Activated naive CD4-positive, alpha-beta T cell (primary cell): ENCODE measurements at regions not wholly inside any gene's neighbourhood (a gene's known extent, or its start where the extent isn't known, plus 50 kb on each side); places are given as distances from the start of the nearest gene placed in this dataset.
"Not testable (repeated sequence)": the region's sequence is repeated elsewhere in the genome, so short reads cannot be mapped to it uniquely, and the experiment has no call there.

Source experiments
- DNase-seq, 4 experiments: peaks; one replicate each; lab custom pipeline; 2025; lab: John Stamatoyannopoulos, UW

DNA sequence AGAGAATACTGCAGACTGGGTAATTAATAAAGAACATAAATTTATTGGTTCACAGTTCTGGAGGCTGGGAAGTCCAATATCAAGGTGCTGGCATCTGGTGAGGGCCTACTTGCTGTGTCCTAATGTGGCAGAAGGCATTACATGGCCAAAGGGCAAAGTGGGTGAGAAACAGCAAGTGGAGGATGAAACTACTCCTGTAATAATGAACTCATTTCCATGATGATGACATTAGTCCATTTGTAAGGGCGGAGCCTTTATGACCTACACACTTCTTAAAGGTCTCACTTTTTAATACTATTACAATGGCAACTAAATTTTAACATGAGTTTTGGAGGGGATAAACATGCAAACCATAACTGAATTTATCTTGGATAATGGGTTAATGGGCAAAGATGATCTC lies 139.6 kb upstream of the SGO1 start:
- DNase-seq = no peak

DNA sequence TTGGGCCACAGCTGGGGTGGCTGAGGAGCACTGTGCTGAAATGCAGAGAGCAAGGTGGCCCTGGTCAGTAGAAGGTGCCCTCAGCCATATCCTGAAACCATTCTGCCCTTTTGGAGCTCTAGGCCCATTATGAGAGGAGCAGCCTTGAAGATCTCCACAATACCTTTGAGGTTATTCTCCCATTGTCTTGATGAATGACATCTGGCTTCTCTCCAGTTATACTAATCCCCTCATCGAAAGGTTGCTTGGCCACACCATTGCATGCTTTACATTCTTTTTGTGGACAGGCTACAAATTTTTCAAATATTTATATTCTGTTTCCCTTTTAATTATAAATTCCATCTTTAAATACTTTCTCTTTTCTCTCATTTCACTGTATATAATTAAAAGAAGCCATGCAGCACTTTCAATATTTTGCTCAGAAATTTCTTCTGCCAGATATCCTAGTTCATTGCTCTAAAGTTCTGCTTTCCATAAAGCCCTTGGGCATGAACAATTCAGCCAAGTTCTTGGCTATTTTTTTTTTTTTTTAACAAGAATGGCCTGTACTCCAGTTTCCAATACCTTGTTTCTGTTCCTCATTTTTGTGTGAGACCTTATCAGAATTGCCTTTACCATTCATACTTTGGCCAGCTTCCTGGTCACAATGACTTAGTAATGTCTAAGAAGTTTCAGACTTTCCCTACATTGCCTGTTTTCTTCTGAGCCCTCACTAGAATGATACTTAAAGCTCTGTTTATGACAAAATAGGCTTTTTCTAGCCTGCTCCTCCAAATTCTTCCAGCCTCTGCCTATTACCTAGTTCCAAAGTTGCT lies 138.9 kb upstream of the SGO1 start:
- no peak for DNase-seq

DNA sequence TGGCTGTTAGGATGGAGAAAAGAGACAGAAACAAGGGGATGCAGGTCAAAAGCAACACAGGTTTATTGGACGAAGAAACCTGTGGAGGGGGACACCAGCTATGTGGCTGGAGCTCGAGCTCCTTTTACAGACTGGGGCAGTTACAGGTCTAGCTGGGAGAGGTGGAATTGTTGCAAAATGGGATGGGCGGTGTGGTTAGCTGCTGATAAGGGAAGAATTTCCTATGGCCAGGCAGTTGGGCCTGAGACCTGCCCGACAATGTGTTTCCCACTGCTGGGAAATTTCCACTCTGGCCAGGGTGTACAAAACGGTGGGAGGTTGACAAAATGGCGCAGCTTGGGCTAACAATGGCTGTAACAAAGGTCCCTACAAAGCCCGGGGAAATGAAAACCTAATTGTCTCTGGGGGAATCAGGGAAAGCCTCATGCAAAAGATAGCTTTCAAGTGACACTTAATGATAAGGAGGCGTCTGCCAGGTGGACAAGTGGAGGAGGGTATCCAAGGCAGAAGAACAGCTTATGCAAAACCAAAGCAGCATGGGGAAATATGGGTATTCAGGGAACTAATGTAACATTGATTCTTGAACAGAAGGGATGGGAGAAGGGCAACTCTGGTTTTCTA lies 137.4 kb upstream of the SGO1 start:
- no peak for DNase-seq

DNA sequence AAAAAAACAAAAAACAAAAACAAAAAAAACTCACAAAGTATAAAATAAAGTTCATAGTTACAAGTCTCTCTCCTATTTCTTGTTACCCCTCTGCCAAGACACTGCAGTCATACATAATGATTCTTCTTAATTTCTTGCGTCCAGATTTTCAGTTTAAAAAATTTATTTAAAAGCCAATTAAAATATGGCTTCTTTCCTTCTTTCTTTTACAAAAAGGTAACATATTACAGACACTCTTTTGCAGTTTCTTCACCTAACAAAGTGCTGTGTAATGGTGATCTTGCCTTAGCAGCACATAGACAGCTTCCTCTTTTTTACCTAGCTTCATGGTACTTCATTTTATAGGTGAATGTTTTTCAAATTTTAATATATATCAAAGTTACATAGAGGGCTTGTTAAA lies 136.1 kb upstream of the SGO1 start:
- no peak for DNase-seq

DNA sequence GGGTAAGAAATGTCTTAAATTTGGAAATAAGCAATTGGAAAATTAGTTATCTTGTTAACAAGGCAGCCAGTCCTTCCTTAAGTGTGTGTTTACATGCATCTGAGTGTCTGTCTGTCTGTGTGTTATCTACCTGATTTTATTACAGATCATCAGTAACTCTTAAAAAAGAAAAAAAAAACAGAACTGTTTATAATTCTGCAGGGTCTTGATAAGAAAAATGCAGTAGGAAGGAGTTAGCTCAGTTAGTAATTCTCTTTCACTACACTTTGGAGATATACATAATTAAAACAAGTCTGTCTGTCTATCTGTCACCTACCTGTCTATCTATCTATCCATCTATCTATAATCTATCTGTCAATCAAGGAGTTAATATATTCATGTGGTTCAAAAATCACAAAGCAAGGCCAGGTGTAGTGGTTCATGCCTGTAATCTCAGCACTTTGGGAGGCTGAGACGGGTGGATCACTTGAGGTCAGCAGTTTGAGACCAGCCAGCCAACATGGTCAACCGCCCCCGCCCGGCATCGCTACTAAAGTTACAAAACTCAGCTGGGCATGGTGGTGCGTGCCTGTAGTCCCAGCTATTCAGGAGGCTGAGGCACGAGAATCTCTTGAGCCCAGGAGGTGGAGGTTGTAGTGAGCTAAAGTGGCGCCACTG lies 135.5 kb upstream of the SGO1 start:
- no peak for DNase-seq

DNA sequence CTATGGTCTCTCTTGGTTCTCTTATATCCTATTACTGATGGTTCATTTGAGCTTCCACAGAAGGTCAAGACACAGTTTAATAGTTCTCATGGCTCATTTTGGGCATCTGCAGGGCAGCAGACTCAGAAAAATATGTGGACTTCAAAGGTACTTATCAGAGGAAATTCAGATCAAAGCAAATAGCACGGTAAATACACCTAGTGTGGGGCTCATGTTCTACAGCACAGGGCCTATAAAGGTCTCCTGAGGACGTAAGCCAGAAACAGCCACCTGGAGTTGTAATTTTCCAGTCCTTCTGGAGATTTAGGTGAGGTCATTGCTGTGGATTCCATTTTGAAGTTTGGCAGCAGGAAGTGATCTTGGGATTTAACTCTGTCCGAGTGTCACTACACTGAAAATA lies 134.5 kb upstream of the SGO1 start:
- DNase-seq = no peak

DNA sequence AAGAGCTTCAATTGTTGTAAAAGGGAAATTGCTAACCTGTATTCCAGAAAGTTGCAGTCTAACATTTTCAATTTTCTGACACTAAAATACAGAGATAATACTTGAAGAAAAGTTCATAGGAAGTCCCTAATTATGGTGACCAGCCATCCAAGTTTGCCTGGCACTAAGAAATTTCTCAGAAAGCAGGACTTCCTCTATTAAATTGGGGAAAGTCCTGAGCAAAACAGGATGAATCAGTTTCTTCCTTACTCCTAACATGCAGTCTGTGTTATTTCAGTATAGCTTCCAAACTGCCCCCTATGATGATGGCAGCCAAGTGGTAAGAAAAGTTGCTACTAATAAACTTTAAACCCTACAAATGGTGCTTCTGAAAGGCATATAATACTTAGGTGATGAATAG lies 133.5 kb upstream of the SGO1 start:
- no peak for DNase-seq

DNA sequence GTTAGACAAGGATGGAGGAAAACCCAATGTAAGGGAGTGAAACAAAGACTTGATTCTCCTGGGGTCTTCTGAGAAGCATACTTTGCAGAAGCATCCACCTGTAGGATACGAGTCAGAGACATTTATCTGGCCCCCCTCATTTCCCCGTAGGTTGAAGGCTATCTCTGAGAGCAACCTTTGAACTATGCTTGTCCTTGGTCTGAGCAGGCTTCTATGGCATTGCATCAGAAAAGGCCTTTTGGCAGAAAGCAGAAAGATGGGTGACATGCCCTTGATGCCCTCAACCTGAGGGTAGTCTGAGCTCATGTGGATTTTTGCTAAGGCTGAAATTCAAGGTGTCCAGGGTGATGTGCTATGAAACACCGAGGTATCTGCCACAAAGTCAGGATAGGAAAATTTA lies 131.6 kb upstream of the SGO1 start:
- DNase-seq = no peak

DNA sequence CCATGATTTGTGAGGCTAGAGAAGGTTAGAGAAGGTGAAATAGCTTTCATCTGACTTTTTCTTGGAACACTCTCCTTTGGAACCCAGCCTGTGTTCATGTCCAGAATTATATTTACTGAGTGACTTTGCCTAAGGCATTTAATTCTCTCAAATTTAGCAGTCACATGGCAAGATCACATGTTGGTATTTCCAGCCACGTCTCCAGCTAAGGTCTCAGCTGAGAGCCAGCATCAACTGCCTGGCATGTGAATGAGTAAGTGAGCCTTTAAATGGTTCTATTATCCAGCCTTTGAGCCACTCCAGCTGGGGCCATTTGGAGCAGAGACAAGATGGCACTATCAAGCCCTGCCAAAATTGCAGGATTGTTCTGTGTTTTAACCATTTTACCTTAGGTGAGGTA lies 130.2 kb upstream of the SGO1 start:
- DNase-seq = no peak

DNA sequence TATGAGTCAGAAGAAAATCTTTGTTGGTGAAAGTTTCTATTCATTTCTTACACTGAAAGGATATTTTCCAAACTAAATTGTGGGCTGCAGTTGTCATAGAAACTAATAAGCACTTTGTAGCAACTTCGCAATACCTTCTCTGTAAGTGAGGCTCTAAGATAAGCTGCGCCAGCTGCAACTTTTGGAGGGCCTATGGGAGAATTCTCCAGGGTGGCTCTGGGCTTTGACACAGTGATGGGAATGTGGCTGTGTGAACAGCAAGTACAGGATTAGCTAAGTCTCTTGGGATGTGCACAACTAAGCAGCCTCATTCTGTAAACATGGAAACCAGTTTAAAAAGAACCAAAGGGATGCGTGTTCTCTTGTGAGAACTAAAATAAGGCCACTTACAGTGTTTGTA lies 124.6 kb upstream of the SGO1 start:
- no peak for DNase-seq

DNA sequence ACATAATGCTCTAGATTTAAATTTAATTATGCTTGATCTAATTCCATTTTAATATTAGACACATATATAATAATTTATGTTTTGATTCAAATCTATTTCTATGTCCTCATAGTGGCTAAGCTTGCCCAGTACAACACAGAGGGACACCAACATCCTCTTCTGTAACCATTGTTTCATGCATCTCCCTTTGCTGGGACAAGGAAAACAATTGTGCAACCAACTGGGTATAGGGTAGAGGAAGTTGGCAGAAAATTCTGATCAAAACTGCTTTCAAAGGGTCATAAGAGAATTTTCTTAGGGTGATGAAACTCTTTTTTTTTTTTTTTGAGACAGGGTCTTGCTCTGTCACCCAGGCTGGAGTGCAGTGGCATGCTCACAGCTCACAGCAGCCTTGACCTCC lies 121.4 kb upstream of the SGO1 start:
- DNase-seq = no peak

DNA sequence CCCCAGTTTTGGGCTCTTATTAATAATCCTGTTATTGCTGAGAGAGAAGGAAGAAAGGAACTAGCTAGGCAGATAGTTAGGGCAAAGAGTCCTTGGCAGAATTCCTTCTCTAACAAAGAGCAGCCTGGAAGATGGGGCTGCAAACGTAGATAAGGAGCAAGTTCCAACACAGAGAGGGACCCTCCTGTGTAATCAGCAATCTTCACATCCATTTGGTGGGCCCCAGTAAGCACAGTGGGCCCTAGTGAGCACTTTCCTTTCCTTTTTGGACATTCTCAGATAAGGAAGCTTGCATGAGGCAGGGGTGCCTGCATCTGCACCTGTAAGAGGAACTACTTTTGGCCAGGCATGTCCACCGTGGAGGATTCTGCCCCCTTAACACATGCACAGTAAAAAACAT lies 119.6 kb upstream of the SGO1 start:
- no peak for DNase-seq

DNA sequence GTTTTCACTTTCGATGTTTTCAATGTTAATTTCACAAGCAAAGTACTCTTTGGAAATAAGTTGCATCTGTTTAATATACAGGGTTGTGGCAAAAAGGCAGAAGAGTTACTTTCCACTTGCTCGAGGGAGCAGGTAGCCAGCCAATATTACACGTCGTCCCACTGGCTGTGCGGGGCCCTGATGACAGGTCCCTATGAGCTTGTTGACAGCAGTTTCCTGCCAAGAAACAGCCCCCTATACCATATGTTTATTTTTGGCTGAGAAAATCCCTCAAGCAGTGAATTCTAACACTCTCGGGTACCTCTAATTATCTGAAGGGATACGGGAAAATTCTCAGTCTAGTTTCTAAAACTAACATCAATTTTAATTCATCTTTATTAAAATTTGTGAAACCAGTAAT lies 116.8 kb upstream of the SGO1 start:
- DNase-seq = no peak

DNA sequence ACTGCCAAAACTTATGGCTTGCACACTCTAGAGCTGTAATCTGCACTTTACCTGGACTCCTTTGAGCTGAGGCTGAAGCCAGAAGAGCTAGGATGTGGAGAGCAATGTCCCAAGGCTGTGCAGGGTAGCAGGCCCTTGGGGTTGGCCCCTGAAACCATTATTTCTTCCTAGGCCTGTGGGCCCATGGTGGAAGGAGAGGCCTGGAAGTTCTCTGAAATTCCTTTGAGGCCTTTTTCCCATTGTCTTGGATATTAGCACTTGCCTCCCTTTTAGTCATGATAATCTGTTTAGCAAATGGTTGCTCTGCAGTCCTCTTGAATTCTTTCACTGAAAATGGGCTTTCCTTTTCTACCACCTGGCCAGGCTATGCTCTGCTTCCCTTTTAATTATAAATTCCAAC lies 102.0 kb upstream of the SGO1 start:
- no peak for DNase-seq

DNA sequence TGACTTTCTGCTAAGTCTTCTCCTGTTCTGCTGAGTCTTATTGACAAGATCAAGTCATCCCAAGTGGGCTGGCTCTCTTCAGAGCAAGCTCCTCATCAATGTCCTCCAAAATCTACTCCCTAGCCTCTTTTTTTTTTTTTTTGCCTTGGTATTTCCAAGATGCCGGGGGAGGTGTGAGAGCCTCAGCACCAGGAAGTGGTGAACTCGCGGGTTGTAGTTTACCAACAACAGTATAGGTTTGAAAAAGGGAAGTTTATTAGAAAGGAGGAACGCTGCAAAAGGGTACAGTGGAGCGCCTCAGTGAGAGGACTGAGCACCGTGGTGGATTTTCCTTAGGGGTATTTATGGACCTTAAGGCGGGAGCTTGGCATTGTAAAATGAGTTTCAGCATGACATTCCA lies 94.3 kb upstream of the SGO1 start:
- no peak for DNase-seq

DNA sequence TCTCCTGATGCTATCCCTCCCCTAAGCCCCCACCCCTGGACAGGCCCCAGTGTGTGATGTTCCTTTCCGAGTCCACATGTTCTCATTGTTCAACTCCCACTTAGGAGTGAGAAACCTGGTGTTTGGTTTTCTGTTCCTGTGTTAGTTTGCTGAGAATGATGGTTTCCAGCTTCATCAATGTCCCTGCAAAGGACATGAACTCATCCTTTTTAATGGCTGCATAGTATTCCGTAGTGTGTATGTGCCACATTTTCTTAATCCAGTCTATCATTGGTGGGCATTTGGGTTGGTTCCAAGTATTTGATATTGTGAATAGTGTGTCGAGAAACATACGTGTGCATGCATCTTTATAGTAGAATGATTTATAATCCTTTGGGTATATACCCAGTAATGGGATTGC lies 80.0 kb upstream of the SGO1 start:
- DNase-seq = not testable (repeated sequence)

DNA sequence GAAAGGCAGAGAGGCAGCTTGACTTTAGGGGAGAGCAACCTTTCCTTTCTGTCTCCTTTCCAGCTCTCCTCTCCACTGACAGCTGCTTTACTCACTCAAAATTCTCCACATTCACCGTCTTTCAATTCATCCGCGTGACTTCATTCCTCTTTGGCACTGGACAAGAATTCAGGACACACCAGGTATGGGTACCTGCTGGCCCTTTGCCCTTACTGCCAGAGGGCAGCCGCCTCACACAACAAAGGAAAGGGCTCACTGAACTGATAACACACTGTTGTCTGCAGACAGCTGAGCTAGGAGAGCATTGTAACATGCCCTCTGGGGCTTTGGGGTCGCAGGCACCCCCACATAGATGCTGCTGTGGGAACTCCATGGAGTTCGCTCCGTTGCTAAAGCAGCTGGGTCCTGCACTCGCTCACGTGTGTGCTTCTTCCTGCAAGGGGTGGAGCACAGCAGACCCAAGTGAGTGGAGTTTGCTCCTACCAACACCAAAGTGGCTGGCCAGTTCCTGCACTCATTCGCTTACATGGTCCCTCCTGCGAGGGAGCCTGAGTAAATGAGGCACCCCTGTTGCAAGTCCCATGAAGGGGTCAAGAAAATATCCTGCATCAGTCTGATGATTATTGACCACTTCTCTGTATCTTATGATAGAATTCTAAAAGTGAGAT lies 79.0 kb upstream of the SGO1 start:
- no peak for DNase-seq

DNA sequence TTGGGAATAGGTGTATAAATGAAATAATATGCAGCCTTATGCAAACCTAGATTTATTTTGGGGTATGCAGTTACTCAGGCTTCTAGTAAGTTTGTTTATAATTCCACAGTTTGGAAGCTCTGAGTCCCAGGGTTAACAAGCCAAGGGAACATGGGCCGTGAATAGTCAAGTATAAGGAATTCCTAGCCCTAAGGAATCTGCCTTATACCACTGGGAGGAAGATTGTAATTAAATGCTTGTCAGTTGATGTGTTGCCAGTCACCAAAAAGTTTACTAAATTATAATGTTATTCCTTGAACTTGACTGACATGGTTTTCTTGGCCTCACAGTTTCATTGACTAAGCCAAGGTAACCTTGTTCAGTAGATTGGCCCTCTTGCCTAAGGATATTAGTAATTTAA lies 72.4 kb upstream of the SGO1 start:
- DNase-seq = no peak

DNA sequence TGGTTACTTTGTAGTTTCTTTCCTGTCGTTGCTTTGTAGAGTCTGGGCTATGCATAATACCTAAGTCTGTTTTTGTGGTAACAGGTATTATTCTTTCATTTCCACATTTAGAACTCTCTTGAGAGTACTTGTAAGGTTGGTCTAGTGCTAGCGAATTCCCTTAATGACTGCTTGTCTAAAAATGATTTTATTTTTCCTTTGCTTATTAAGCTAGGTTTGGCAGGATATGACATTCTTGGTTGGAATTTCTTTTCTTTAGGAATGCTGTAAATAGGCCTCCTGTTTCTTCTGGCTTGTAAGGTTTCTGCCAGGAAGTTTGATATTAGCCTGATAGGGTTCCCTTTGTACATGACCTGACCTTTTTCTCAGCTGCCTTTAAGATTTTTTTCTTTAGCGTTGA lies 70.1 kb upstream of the SGO1 start:
- no peak for DNase-seq

DNA sequence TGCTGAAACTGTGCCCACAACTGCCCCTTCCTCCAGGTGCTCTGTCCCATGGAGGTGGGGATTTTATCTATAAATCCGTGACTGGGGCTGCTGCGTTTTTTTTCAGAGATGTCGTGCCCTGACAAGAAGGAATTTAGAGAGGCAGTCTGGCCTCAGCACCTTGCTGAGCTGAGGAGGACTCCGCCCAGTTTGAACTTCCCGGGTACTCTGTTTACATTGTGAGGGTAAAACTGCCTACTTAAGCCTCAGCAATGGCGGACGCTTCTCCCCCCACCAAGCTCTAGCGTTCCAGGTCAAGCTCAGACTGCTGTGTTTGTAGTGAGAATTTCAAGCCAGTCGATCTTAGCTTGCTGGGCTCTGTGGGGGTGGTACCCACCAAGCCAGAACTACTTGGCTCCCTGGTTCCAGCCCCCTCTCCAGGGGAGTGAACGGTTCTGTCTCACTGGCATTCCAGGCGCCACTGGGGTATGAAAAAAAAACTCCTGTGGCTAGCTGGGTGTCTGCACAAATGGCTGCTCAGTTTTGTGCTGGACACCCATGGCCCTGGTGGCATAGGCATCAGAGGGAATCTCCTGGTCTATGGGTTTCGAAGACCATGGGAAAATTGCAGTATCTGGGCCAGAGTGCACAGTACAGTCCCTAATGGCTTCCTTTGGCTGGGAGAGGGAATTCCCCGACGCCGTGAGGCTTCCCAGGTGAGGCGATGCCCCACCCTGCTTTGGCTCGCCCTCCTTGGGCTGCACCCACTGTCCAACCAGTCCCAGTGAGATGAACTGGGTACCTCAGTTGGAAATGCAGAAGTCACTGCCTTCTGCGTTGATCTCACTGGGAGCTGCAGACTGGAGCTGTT lies 68.5 kb upstream of the SGO1 start:
- no peak for DNase-seq

DNA sequence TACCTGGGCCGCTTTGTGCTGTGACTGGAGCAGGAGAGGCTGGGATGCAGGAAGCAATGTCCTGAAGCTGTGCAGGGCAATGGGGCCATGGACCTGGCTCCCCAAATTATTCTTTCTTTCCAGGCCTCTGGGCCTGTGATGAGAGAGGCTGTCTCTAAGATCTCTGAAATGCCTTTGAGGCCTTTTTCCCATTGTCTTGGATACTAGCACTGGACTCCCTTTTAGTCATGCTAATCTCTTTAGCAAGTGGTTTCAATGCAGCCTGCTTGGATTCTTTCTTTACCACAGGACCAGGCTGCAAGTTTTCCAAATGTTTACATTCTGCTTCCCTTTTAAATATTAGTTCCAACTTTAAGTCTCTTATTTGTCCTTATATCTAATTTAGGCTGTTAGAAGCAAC lies 64.8 kb upstream of the SGO1 start:
- no peak for DNase-seq

DNA sequence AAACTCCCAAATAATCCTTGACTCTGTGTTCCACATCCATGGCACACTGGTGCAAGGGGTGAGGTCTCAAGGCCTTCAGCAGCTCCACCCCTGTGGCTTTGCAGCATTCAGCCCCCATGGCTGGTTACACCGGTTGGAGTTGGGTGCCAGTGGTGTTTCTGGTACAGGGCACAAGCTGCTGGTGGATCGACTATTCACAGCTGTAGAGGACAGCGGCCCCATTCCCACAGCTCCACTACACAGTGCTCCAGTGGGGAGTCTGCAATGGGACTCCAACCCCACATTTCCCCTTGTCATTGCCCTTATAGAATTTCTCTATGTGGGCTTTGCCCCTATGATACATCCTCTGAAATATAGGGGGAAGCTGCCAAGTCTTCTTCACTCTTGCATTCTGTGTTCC lies 64.3 kb upstream of the SGO1 start:
- no peak for DNase-seq
